ENCODE measurements at regions not wholly inside any gene's neighbourhood (a gene's known extent, or its start where the extent isn't known, plus 50 kb on each side); places are given as distances from the start of the nearest gene placed in this dataset.

DNA sequence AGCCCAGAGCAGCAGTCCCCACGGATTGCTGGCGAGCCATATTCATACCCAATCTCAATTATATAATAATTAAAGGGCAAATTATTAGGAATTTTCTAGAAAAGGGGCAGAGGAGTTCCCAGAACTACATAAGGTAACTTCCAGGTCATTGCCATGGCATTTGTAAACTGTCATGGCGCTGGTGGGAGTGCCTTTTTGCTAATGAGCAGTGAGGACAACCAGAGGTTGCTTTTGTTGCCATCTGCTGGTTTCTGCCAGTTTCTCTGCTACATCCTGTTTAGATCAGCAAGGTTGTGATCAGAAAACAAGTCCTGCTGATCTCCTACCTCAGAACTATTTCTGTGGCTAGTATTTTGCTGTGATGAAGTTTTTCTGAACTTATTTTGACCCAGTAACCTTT lies 159.8 kb upstream of the PIEZO2 start:
- no peaks in the 10 kb centered on the region for H3K36me3 Mint-ChIP-seq (ENCODE audit: low read depth)
- Histone ChIP-seq H3K9me3 (ENCODE audit: control insufficient read depth in 1 of 2, insufficient read depth in 1 of 2, low read length in 2 of 2) (peaks cover 0 to 11% of the 10 kb centered on the region in 2 experiments), H3K36me3 (ENCODE audit: insufficient read depth, low read length) (no peaks in the 10 kb centered on the region), H3K4me3 (ENCODE audit: low read length) (no peak overlapping the region), H3K27ac (ENCODE audit: low read depth in 1 of 2, low read length in 2 of 2) (no peak overlapping the region), H3K4me1 (ENCODE audit: insufficient read depth, low read length) (no peaks in the 10 kb centered on the region), H3K27me3 (ENCODE audit: control insufficient read depth in 1 of 2, insufficient read depth in 2 of 2, low read length in 2 of 2) (no peaks in the 10 kb centered on the region)
- H3K27me3 Mint-ChIP-seq, result peaks cover 4% of the 10 kb centered on the region
- CTCF ChIA-PET, result no interaction called here
- H3K9me3 Mint-ChIP-seq, result peaks cover 2% of the 10 kb centered on the region
- POLR2A ChIA-PET, result no interaction called here
- TF ChIP-seq, protein P1, sequence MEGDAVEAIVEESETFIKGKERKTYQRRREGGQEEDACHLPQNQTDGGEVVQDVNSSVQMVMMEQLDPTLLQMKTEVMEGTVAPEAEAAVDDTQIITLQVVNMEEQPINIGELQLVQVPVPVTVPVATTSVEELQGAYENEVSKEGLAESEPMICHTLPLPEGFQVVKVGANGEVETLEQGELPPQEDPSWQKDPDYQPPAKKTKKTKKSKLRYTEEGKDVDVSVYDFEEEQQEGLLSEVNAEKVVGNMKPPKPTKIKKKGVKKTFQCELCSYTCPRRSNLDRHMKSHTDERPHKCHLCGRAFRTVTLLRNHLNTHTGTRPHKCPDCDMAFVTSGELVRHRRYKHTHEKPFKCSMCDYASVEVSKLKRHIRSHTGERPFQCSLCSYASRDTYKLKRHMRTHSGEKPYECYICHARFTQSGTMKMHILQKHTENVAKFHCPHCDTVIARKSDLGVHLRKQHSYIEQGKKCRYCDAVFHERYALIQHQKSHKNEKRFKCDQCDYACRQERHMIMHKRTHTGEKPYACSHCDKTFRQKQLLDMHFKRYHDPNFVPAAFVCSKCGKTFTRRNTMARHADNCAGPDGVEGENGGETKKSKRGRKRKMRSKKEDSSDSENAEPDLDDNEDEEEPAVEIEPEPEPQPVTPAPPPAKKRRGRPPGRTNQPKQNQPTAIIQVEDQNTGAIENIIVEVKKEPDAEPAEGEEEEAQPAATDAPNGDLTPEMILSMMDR (IDR thresholded peaks at IDR 0.05), result no peak
- ATAC-seq (ENCODE audit: poor library complexity) (no peak), DNase-seq (no peak)
- no peaks in the 10 kb centered on the region for H3K4me1 Mint-ChIP-seq (ENCODE audit: low read depth)
- no peak overlapping the region for H3K4me3 Mint-ChIP-seq
- no peak overlapping the region for H3K27ac Mint-ChIP-seq
- intact Hi-C loops (cut with DNase I, micrococcal nuclease), result no loop called here

DNA sequence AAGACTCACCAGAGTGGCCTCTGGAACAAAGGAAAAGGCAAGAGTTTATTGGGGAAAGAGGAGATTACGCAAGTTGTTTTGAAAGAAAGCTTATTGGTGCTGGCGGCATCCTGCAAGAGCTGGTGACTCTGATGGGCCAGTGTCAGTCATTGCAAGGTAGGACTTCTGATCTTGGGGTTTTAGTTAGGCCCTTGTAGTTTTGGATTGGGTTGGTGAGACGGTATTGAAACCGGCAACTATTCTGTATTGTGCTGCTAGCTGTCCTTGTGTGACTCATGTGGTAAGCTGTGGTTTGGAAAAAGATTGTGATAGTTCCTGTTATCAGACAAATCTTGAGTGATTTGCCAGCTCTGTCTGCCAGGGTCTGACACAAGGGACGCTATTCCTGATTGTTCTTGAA lies 159.1 kb upstream of the PIEZO2 start:
- no peaks in the 10 kb centered on the region for H3K36me3 Mint-ChIP-seq (ENCODE audit: low read depth)
- peaks cover 0 to 8% of the 10 kb centered on the region in 2 experiments for H3K9me3 ChIP-seq (ENCODE audit: control insufficient read depth in 1 of 2, insufficient read depth in 1 of 2, low read length in 2 of 2)
- H3K36me3 ChIP-seq (ENCODE audit: insufficient read depth, low read length), result no peaks in the 10 kb centered on the region
- POLR2A ChIA-PET, result no interaction called here
- H3K4me3 ChIP-seq (ENCODE audit: low read length), result no peak overlapping the region
- no peaks in the 10 kb centered on the region for H3K4me1 ChIP-seq (ENCODE audit: insufficient read depth, low read length)
- no peak overlapping the region for H3K27ac ChIP-seq (ENCODE audit: low read depth in 1 of 2, low read length in 2 of 2)
- H3K27me3 ChIP-seq (ENCODE audit: control insufficient read depth in 1 of 2, insufficient read depth in 2 of 2, low read length in 2 of 2), result no peaks in the 10 kb centered on the region
- TF ChIP-seq, protein P1 (IDR thresholded peaks at IDR 0.05), result no peak
- DNase-seq, result no peak
- H3K27me3 Mint-ChIP-seq, result peaks cover 4% of the 10 kb centered on the region
- H3K27ac Mint-ChIP-seq, result no peak overlapping the region
- peaks cover 2% of the 10 kb centered on the region for H3K9me3 Mint-ChIP-seq
- H3K4me1 Mint-ChIP-seq (ENCODE audit: low read depth), result no peaks in the 10 kb centered on the region
- ATAC-seq (ENCODE audit: poor library complexity), result no peak
- CTCF ChIA-PET, result no interaction called here
- no peak overlapping the region for H3K4me3 Mint-ChIP-seq
- intact Hi-C loops (cut with DNase I, micrococcal nuclease), result no loop called here

DNA sequence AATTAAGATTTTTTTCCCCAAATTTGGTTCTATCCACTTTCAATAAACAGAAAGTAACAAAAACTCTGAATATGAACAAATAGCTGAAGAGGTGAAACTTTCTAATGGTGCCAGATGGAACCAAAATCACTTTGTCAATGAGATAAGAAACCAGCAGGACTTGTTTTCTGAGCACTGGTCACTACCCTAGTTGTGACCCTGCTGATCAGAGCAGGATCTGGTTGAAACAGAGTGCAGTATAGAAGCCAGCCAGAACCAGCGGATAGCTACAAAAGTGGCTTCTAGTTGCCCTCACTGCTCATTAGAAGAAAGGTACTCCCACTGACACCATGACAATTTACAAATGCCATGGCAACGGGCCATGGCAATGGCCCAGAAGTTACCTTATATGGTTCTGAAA lies 158.3 kb upstream of the PIEZO2 start:
- TF ChIP-seq, protein P1 (IDR thresholded peaks at IDR 0.05), result no peak
- peaks cover 2% of the 10 kb centered on the region for H3K9me3 Mint-ChIP-seq
- no peaks in the 10 kb centered on the region for H3K36me3 Mint-ChIP-seq (ENCODE audit: low read depth)
- no peaks in the 10 kb centered on the region for H3K4me1 Mint-ChIP-seq (ENCODE audit: low read depth)
- DNase-seq, result no peak
- Histone ChIP-seq H3K27ac (ENCODE audit: low read depth in 1 of 2, low read length in 2 of 2) (no peak overlapping the region), H3K27me3 (ENCODE audit: control insufficient read depth in 1 of 2, insufficient read depth in 2 of 2, low read length in 2 of 2) (no peaks in the 10 kb centered on the region), H3K36me3 (ENCODE audit: insufficient read depth, low read length) (no peaks in the 10 kb centered on the region), H3K4me3 (ENCODE audit: low read length) (no peak overlapping the region), H3K9me3 (ENCODE audit: control insufficient read depth in 1 of 2, insufficient read depth in 1 of 2, low read length in 2 of 2) (peaks cover 0 to 12% of the 10 kb centered on the region in 2 experiments), H3K4me1 (ENCODE audit: insufficient read depth, low read length) (no peaks in the 10 kb centered on the region)
- H3K4me3 Mint-ChIP-seq, result no peak overlapping the region
- POLR2A ChIA-PET, result interaction anchor here (0.7 kb wide), 1 partner anchor 487 kb away, joined by 3 read pairs; no protein-coding TSS in a partner anchor
- peaks cover 4% of the 10 kb centered on the region for H3K27me3 Mint-ChIP-seq
- intact Hi-C loops (cut with DNase I, micrococcal nuclease), result no loop called here
- ATAC-seq (ENCODE audit: poor library complexity), result no peak
- no peak overlapping the region for H3K27ac Mint-ChIP-seq
- CTCF ChIA-PET, result no interaction called here
